H1 (cell line): ENCODE measurements at regions not wholly inside any gene's neighbourhood (a gene's known extent, or its start where the extent isn't known, plus 50 kb on each side); places are given as distances from the start of the nearest gene placed in this dataset.

ENCODE experiments used
- CTCF ChIA-PET: fragments of 300-600 bp; sonication (Branson Sonifier 250); formaldehyde crosslinking; loops from one replicate; lab custom pipeline; 2021; ENCODE audit not compliant: partially characterized antibody; lab: Charles Lee
- POLR2A ChIA-PET: fragments of 300-600 bp; sonication (Branson Sonifier 250); formaldehyde crosslinking; loops from one replicate; lab custom pipeline; 2021; ENCODE audit warnings: inconsistent platforms; ENCODE audit not compliant: partially characterized antibody; lab: Charles Lee
- DNase-seq, 2 experiments: peaks; one replicate each; pipeline versions ENCODE4 v3.0.0 to v3.0.0-alpha.2; 2010 to 2022; ENCODE audit warnings: low spot score in 2 of 2, low read depth in 1 of 2, mixed read lengths in 1 of 2
- FAIRE-seq: peaks from 2 replicates; lab custom pipeline; 2011; peaks lifted over from hg19 to GRCh38; lab: Jason Lieb, UNC
- H2AFZ ChIP-seq: 2 replicates; pipeline ENCODE4 v1.8.1; 2012; ENCODE audit warnings: low read length, inconsistent platforms
- H2AK5ac ChIP-seq: 2 replicates; pipeline ENCODE4 v1.6.1; 2013; ENCODE audit warnings: low read depth, low read length
- H2BK120ac ChIP-seq: replicated peaks from 2 replicates; pipeline ENCODE3; 2013; ENCODE audit warnings: low read depth, low read length, inconsistent platforms
- H2BK12ac ChIP-seq: 2 replicates; pipeline ENCODE4 v1.6.1; 2013; ENCODE audit warnings: low read depth, low read length
- H2BK15ac ChIP-seq: 2 replicates; pipeline ENCODE4 v1.6.1; 2013; ENCODE audit warnings: low read length
- H2BK20ac ChIP-seq: 2 replicates; pipeline ENCODE4 v1.6.1; 2013; ENCODE audit warnings: low read length
- H2BK5ac ChIP-seq: 2 replicates; pipeline ENCODE4 v1.6.1; 2013; ENCODE audit warnings: low read depth, low read length
- H3K14ac ChIP-seq: 2 replicates; pipeline ENCODE4 v1.6.1; 2013; ENCODE audit warnings: inconsistent platforms; ENCODE audit not compliant: insufficient read length
- H3K18ac ChIP-seq: 2 replicates; pipeline ENCODE4 v1.6.1; 2013; ENCODE audit warnings: low read length; ENCODE audit errors: extremely low read depth
- H3K23ac ChIP-seq: 2 replicates; pipeline ENCODE4 v1.6.1; 2013; ENCODE audit warnings: inconsistent platforms; ENCODE audit not compliant: insufficient read length
- H3K23me2 ChIP-seq: 2 replicates; pipeline ENCODE4 v1.6.1; 2013; ENCODE audit warnings: low read depth, low read length
- H3K27ac ChIP-seq: 2 replicates; pipeline ENCODE4 v1.6.1; 2011; ENCODE audit warnings: low read depth, low read length, inconsistent platforms
- H3K27me3 ChIP-seq, 4 experiments: replicated peaks in 1 of 4; 1 replicate in 1 of 4; 2 replicates in 3 of 4; pipeline versions ENCODE4 v1.6.1 to v1.8.1; 2011 to 2013; ENCODE audit warnings: low read length in 3 of 4, mild to moderate bottlenecking in 3 of 4, inconsistent platforms in 2 of 4, mixed read lengths in 2 of 4, moderate library complexity in 1 of 4; ENCODE audit not compliant: control insufficient read depth in 3 of 4, insufficient read depth in 3 of 4; ENCODE audit errors: extremely low read depth in 1 of 4
- H3K36me3 ChIP-seq, 4 experiments: 2 replicates each; pipeline versions ENCODE4 v1.6.1 to v1.8.1; 2011 to 2013; ENCODE audit warnings: mild to moderate bottlenecking in 4 of 4, low read length in 3 of 4, moderate library complexity in 2 of 4, control low read depth in 1 of 4, inconsistent platforms in 1 of 4; ENCODE audit not compliant: insufficient read depth in 4 of 4, control insufficient read depth in 2 of 4
- H3K4ac ChIP-seq: replicated peaks from 2 replicates; pipeline ENCODE3; 2013; ENCODE audit warnings: low read length, low read depth, mixed read lengths, inconsistent platforms; ENCODE audit not compliant: insufficient read length
- H3K4me1 ChIP-seq, 4 experiments: replicated peaks in 1 of 4; 1 replicate in 1 of 4; 2 replicates in 3 of 4; pipeline versions ENCODE4 v1.6.1 to v1.8.1; 2011 to 2013; ENCODE audit warnings: low read length in 3 of 4, inconsistent platforms in 2 of 4, mixed read lengths in 1 of 4; ENCODE audit not compliant: insufficient read depth in 4 of 4, control insufficient read depth in 3 of 4
- H3K4me2 ChIP-seq, 2 experiments: 2 replicates each; pipeline versions ENCODE4 v1.6.1 to v1.8.1; 2011 to 2013; ENCODE audit warnings: low read depth in 2 of 2, low read length in 2 of 2, control low read depth in 1 of 2, inconsistent platforms in 1 of 2, mild to moderate bottlenecking in 1 of 2; ENCODE audit not compliant: insufficient read depth in 1 of 2
- H3K4me3 ChIP-seq, 4 experiments: fragments of 200-600, 300-600 bp in 1 of 4; sonication (generic), shearing (Covaris generic), sonication (Bioruptor Twin) in 1 of 4; 2 replicates each; pipeline versions ENCODE4 v1.5.1 to v1.8.1; 2011 to 2016; ENCODE audit warnings: low read length in 4 of 4, low read depth in 3 of 4, control low read depth in 2 of 4, inconsistent platforms in 2 of 4, mild to moderate bottlenecking in 2 of 4, mixed read lengths in 1 of 4, moderate library complexity in 1 of 4; ENCODE audit not compliant: insufficient read depth in 2 of 4; ENCODE audit errors: extremely low read depth in 1 of 4
- H3K56ac ChIP-seq: replicated peaks from 2 replicates; pipeline ENCODE3; 2013; ENCODE audit warnings: low read depth, mild to moderate bottlenecking, mixed read lengths, low read length, inconsistent platforms; ENCODE audit not compliant: insufficient read length
- H3K79me1 ChIP-seq: 2 replicates; pipeline ENCODE4 v1.6.1; 2013; ENCODE audit warnings: low read depth, low read length, control low read depth
- H3K79me2 ChIP-seq, 2 experiments: 2 replicates each; pipeline versions ENCODE4 v1.6.1 to v1.8.1; 2012 to 2013; ENCODE audit warnings: low read length in 2 of 2, mild to moderate bottlenecking in 2 of 2, inconsistent platforms in 1 of 2; ENCODE audit not compliant: insufficient read depth in 2 of 2, control insufficient read depth in 1 of 2
- H3K9ac ChIP-seq, 4 experiments: replicated peaks in 1 of 4; 1 replicate in 1 of 4; 2 replicates in 3 of 4; pipeline versions ENCODE4 v1.6.1 to v1.8.1; 2011 to 2013; ENCODE audit warnings: low read depth in 3 of 4, low read length in 3 of 4, control low read depth in 2 of 4, mild to moderate bottlenecking in 2 of 4, moderate library complexity in 2 of 4, inconsistent platforms in 1 of 4; ENCODE audit errors: extremely low read depth in 1 of 4
- H3K9me3 ChIP-seq, 2 experiments: 2 replicates each; pipeline versions ENCODE4 v1.6.1 to v1.8.1; 2012 to 2013; ENCODE audit warnings: mild to moderate bottlenecking in 2 of 2, moderate library complexity in 2 of 2, control low read depth in 1 of 2, inconsistent platforms in 1 of 2, low read depth in 1 of 2, low read length in 1 of 2, mixed read lengths in 1 of 2; ENCODE audit not compliant: insufficient read depth in 2 of 2
- H4K20me1 ChIP-seq, 2 experiments: replicated peaks in 1 of 2; 2 replicates each; pipeline versions ENCODE3 to v1.8.1; 2011 to 2013; ENCODE audit warnings: inconsistent platforms in 2 of 2, low read length in 2 of 2, mild to moderate bottlenecking in 1 of 2; ENCODE audit not compliant: insufficient read depth in 2 of 2, control insufficient read depth in 1 of 2
- H4K5ac ChIP-seq: 2 replicates; pipeline ENCODE4 v1.6.1; 2013; ENCODE audit warnings: low read length, low read depth, mixed read lengths, inconsistent platforms; ENCODE audit not compliant: insufficient read length
- H4K8ac ChIP-seq: 2 replicates; pipeline ENCODE4 v1.8.0; 2013; ENCODE audit warnings: mild to moderate bottlenecking, moderate library complexity, low read length, inconsistent platforms; ENCODE audit not compliant: insufficient read depth; ENCODE audit errors: extremely low read depth
- H4K91ac ChIP-seq: replicated peaks from 2 replicates; pipeline ENCODE3; 2013; ENCODE audit warnings: low read length, mixed read lengths, inconsistent platforms; ENCODE audit not compliant: insufficient read length
- BCL11A ChIP-seq, 2 experiments: IDR thresholded peaks; one replicate each; pipeline ENCODE4 v1.6.1; 2011; ENCODE audit warnings: low read depth in 2 of 2, low read length in 2 of 2, mild to moderate bottlenecking in 2 of 2
- CBX8 ChIP-seq: fragments of 300-800, 300-1000 bp; sonication (generic); IDR thresholded peaks from 2 replicates; pipeline ENCODE4 v1.7.1; 2016; ENCODE audit warnings: low read depth, low read length, borderline replicate concordance
- CHD2 ChIP-seq: IDR thresholded peaks from 2 replicates; pipeline ENCODE4 v1.6.1; 2012; ENCODE audit warnings: low read length, improper control_type of control experiment
- GABPA ChIP-seq: IDR thresholded peaks from 2 replicates; pipeline ENCODE4 v1.6.1; 2011; ENCODE audit warnings: mild to moderate bottlenecking, low read length, moderate library complexity, borderline replicate concordance; ENCODE audit not compliant: insufficient read depth
- KDM1A ChIP-seq: fragments of 200-600, 300-600 bp; sonication (generic); IDR thresholded peaks from 2 replicates; pipeline ENCODE4 v1.7.1; 2016; ENCODE audit warnings: mild to moderate bottlenecking, low read length, borderline replicate concordance
- KDM5A ChIP-seq: fragments of 200-600 bp; IDR thresholded peaks from 2 replicates; pipeline ENCODE4 v1.7.1; 2012; ENCODE audit warnings: mild to moderate bottlenecking, low read length, inconsistent platforms, mixed read lengths
- POU5F1 ChIP-seq: IDR thresholded peaks from 2 replicates; pipeline ENCODE4 v1.6.1; 2011; ENCODE audit warnings: low read depth, mild to moderate bottlenecking, low read length, moderate library complexity
- RAD21 ChIP-seq, 2 experiments: IDR thresholded peaks in 1 of 2; conservative IDR thresholded peaks in 1 of 2; 2 replicates each; pipeline ENCODE4 v1.6.1; 2011; ENCODE audit warnings: low read depth in 2 of 2, low read length in 2 of 2, improper control_type of control experiment in 1 of 2, inconsistent platforms in 1 of 2, mild to moderate bottlenecking in 1 of 2, moderate library complexity in 1 of 2
- SIRT6 ChIP-seq: IDR thresholded peaks from one replicate; pipeline ENCODE4 v1.7.1; 2012; ENCODE audit warnings: low read length, inconsistent platforms
- SUZ12 ChIP-seq: fragments of 200-600 bp; sonication (generic); IDR thresholded peaks from 2 replicates; pipeline ENCODE4 v1.6.1; 2012; ENCODE audit warnings: mild to moderate bottlenecking, inconsistent platforms, low read length, moderate library complexity, mixed read lengths
- WGBS, 2 experiments: shearing (Covaris generic) in 1 of 2; methylation state at CpG; one replicate each; pipeline versions ENCODE4 v1.1.6 to v1.1.7; 2013 to 2015; ENCODE audit warnings: low lambda C conversion rate in 2 of 2, mixed read lengths in 2 of 2, inconsistent platforms in 1 of 2, low coverage in 1 of 2, missing lambda C conversion rate in 1 of 2; ENCODE audit not compliant: insufficient replicate concordance in 2 of 2, insufficient coverage in 1 of 2, insufficient read length in 1 of 2; ENCODE audit errors: extremely low coverage in 1 of 2, missing lambda C conversion rate in 1 of 2; 5-methylcytosine and 5-hydroxymethylcytosine counted together
- TF ChIP-seq, protein P1 (sequence below), 3 experiments: IDR thresholded peaks; 1 replicate in 2 of 3; 2 replicates in 1 of 3; pipeline versions ENCODE4 v1.5.1 to v1.6.1; 2011; ENCODE audit warnings: low read length in 3 of 3, mild to moderate bottlenecking in 3 of 3, inconsistent platforms in 2 of 3, low read depth in 1 of 3, moderate library complexity in 1 of 3; ENCODE audit not compliant: insufficient read depth in 1 of 3; ENCODE audit errors: control extremely low read depth in 1 of 3

DNA sequence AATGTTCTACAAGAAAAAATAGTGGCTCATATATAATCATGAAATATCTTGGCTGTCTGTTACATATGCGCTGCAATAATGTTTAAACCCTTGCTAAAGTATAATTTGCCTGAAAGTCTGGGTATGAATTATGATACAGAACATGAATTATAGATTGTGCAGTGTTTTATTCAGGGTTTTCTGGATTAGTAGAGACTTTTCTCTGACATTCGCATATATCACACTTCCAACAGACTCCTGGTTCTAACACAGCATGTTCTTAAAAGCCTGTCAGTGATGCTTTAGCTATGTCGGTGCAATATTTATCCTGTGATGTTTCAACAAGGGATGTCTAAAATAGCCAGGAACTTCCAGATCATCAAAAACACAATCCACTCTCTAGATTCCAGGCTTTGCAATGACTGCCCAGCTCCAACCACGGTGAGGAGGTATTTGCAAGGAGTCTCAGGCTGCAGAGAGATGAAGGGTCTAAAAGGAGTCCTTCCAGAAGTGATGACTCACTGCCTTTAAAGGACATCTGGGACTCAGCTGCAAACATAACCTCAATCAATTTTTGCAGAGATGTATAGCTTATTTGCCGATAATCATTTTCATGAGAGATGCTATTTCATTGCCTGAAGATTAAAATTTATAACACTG, 69.4 kb downstream of the RWDD4 start:
- DNase-seq (no peak), FAIRE-seq (no peak)
- Histone ChIP-seq H2BK5ac (no peak overlapping the region), H2AFZ (no peak overlapping the region), H3K27me3 (no peaks in the 10 kb centered on the region), H4K91ac (no peak overlapping the region), H2BK20ac (no peak overlapping the region), H4K20me1 (no peaks in the 10 kb centered on the region), H2AK5ac (no peak overlapping the region), H2BK12ac (no peak overlapping the region), H3K14ac (no peak overlapping the region), H3K23ac (no peak overlapping the region), H3K56ac (no peak overlapping the region), H3K36me3 (no peaks in the 10 kb centered on the region), H3K4me3 (no peak overlapping the region), H3K4me1 (no peaks in the 10 kb centered on the region), H3K4me2 (no peak overlapping the region), H2BK120ac (no peak overlapping the region), H3K9ac (no peak overlapping the region), H4K5ac (no peak overlapping the region), H4K8ac (no peak overlapping the region), H3K79me1 (no peaks in the 10 kb centered on the region), H3K23me2 (no peaks in the 10 kb centered on the region), H3K9me3 (peaks cover 3 to 4% of the 10 kb centered on the region in 2 experiments; a peak in 2 of 4 replicates), H2BK15ac (no peak overlapping the region), H3K27ac (no peak overlapping the region), H3K18ac (no peak overlapping the region), H3K79me2 (no peaks in the 10 kb centered on the region), H3K4ac (no peak overlapping the region)
- WGBS, 2 experiments = 87% methylated on average over 5 of the region's 5 CpGs; no CpG with 5 or more reads in 1 of the 2 experiments
- CTCF ChIA-PET = interaction anchor here (2.3 kb wide), 1 partner anchor 13 kb away, joined by 8 read pairs; no protein-coding TSS in a partner anchor
- POLR2A ChIA-PET = no interaction called here
- no peak for TF ChIP-seq CBX8
- TF ChIP-seq KDM1A = no peak
- no peak for TF ChIP-seq KDM5A
- TF ChIP-seq BCL11A (IDR thresholded peaks at IDR 0.05; ENCODE audit: low read depth in 2 of 2, low read length in 2 of 2) = no peak
- TF ChIP-seq SUZ12 = no peak
- TF ChIP-seq RAD21 (IDR thresholded peaks at IDR 0.05 in 1 of 2, conservative IDR thresholded peaks at IDR 0.05 in 1 of 2; ENCODE audit: low read depth in 2 of 2, low read length in 2 of 2) = no peak
- no peak for TF ChIP-seq SIRT6
- no peak for TF ChIP-seq GABPA
- no peak for TF ChIP-seq POU5F1
- TF ChIP-seq CHD2 = no peak
- TF ChIP-seq, protein P1, sequence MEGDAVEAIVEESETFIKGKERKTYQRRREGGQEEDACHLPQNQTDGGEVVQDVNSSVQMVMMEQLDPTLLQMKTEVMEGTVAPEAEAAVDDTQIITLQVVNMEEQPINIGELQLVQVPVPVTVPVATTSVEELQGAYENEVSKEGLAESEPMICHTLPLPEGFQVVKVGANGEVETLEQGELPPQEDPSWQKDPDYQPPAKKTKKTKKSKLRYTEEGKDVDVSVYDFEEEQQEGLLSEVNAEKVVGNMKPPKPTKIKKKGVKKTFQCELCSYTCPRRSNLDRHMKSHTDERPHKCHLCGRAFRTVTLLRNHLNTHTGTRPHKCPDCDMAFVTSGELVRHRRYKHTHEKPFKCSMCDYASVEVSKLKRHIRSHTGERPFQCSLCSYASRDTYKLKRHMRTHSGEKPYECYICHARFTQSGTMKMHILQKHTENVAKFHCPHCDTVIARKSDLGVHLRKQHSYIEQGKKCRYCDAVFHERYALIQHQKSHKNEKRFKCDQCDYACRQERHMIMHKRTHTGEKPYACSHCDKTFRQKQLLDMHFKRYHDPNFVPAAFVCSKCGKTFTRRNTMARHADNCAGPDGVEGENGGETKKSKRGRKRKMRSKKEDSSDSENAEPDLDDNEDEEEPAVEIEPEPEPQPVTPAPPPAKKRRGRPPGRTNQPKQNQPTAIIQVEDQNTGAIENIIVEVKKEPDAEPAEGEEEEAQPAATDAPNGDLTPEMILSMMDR (IDR thresholded peaks at IDR 0.05; ENCODE audit: control extremely low read depth in 1 of 3, insufficient read depth in 1 of 3, low read depth in 1 of 3, low read length in 3 of 3) = no peak
